OCI-LY7 (cell line): ENCODE measurements at regions not wholly inside any gene's neighbourhood (a gene's known extent, or its start where the extent isn't known, plus 50 kb on each side); places are given as distances from the start of the nearest gene placed in this dataset.

ENCODE experiments used
- CTCF ChIP-seq: fragments of 200-600 bp; sonication (generic); conservative IDR thresholded peaks from 2 replicates; pipeline ENCODE4 v1.5.1; 2014; ENCODE audit warnings: mild to moderate bottlenecking, antibody characterized with exemption, low read length, moderate library complexity, mixed read lengths
- EZH2phosphoT487 ChIP-seq: fragments of 200-600 bp; sonication (generic); IDR thresholded peaks from 2 replicates; pipeline ENCODE4 v1.6.1; 2018; ENCODE audit warnings: low read depth, borderline replicate concordance, mild to moderate bottlenecking, mixed run types, antibody characterized with exemption, low read length, moderate library complexity, mixed read lengths

GRCh38 chr14:42198010-42198409, 591.3 kb downstream of the LRFN5 start:
- no peak for TF ChIP-seq CTCF
- TF ChIP-seq EZH2phosphoT487 = no peak
